Fibroblast of lung (primary cell): ENCODE measurements at regions not wholly inside any gene's neighbourhood (a gene's known extent, or its start where the extent isn't known, plus 50 kb on each side); places are given as distances from the start of the nearest gene placed in this dataset.

ENCODE experiments used
- DNase-seq, 2 donors: peaks; one replicate each; pipeline versions ENCODE4 v3.0.0 to v3.0.0-alpha.2; 2010; ENCODE audit warnings: low read depth in 2 of 2
- H2AFZ ChIP-seq: 2 replicates; pipeline ENCODE4 v1.5.1; 2012; ENCODE audit warnings: low read length, control low read depth, inconsistent platforms
- H3K27ac ChIP-seq: 2 replicates; pipeline ENCODE4 v1.5.1; 2011; ENCODE audit warnings: low read length, control low read depth; ENCODE audit not compliant: insufficient read depth
- H3K27me3 ChIP-seq: 2 replicates; pipeline ENCODE4 v1.5.1; 2011; ENCODE audit warnings: mild to moderate bottlenecking, low read length; ENCODE audit not compliant: control insufficient read depth, insufficient read depth
- H3K36me3 ChIP-seq: 2 replicates; pipeline ENCODE4 v1.5.1; 2011; ENCODE audit warnings: low read length; ENCODE audit not compliant: control insufficient read depth, insufficient read depth
- H3K4me1 ChIP-seq: 2 replicates; pipeline ENCODE4 v1.5.1; 2011; ENCODE audit warnings: low read length; ENCODE audit not compliant: control insufficient read depth, insufficient read depth; ENCODE audit errors: extremely low read depth
- H3K4me2 ChIP-seq: 2 replicates; pipeline ENCODE4 v1.5.1; 2011; ENCODE audit warnings: low read length, control low read depth; ENCODE audit not compliant: insufficient read depth; ENCODE audit errors: extremely low read depth
- H3K4me3 ChIP-seq, 4 experiments: fragments of 200-600 bp in 1 of 4; sonication (generic) in 1 of 4; replicated peaks in 1 of 4; 2 replicates each; pipeline ENCODE4 v1.5.1; 2011 to 2016; ENCODE audit warnings: low read length in 4 of 4, low read depth in 3 of 4, mild to moderate bottlenecking in 3 of 4, control low read depth in 2 of 4, inconsistent platforms in 1 of 4, mixed read lengths in 1 of 4; ENCODE audit not compliant: insufficient read depth in 1 of 4; ENCODE audit errors: control extremely low read depth in 1 of 4
- H3K79me2 ChIP-seq: 2 replicates; pipeline ENCODE4 v1.5.1; 2012; ENCODE audit warnings: mild to moderate bottlenecking, low read length, inconsistent platforms; ENCODE audit not compliant: control insufficient read depth, insufficient read depth
- H3K9ac ChIP-seq: 2 replicates; pipeline ENCODE4 v1.5.1; 2011; ENCODE audit warnings: mild to moderate bottlenecking, low read length, control low read depth; ENCODE audit not compliant: insufficient read depth
- H3K9me3 ChIP-seq: 2 replicates; pipeline ENCODE4 v1.5.1; 2012; ENCODE audit warnings: low read depth, low read length; ENCODE audit not compliant: control insufficient read depth, insufficient read depth
- H4K20me1 ChIP-seq: 2 replicates; pipeline ENCODE4 v1.5.1; 2011; ENCODE audit warnings: low read length; ENCODE audit not compliant: control insufficient read depth, insufficient read depth; ENCODE audit errors: extremely low read depth
- CTCF ChIP-seq, 2 donors: IDR thresholded peaks in 1 of 2; conservative IDR thresholded peaks in 1 of 2; 1 replicate in 1 of 2; 2 replicates in 1 of 2; pipeline ENCODE4 v1.5.1; 2011 to 2012; ENCODE audit warnings: low read length in 2 of 2, control low read depth in 1 of 2, inconsistent platforms in 1 of 2, low read depth in 1 of 2, mild to moderate bottlenecking in 1 of 2
- EZH2 ChIP-seq: IDR thresholded peaks from 2 replicates; pipeline ENCODE4 v1.5.1; 2012; ENCODE audit warnings: low read length, control low read depth, mild to moderate bottlenecking; ENCODE audit errors: missing control alignments

GRCh38 chr18:7393080-7393479, 162.2 kb downstream of the LRRC30 start:
- Histone ChIP-seq H3K27ac (no peak overlapping the region), H4K20me1 (no peaks in the 10 kb centered on the region), H3K79me2 (no peaks in the 10 kb centered on the region), H3K36me3 (no peaks in the 10 kb centered on the region), H3K4me2 (no peak overlapping the region), H3K27me3 (no peaks in the 10 kb centered on the region), H3K4me1 (no peaks in the 10 kb centered on the region), H3K9me3 (no peaks in the 10 kb centered on the region), H3K4me3 (no peak overlapping the region), H3K9ac (no peak overlapping the region), H2AFZ (no peak overlapping the region)
- DNase-seq, result no peak
- no peak for TF ChIP-seq EZH2
- no peak for TF ChIP-seq CTCF (conservative IDR thresholded peaks at IDR 0.05 in 1 of 2, IDR thresholded peaks at IDR 0.05 in 1 of 2; ENCODE audit: low read depth in 1 of 2, low read length in 2 of 2)

DNA sequence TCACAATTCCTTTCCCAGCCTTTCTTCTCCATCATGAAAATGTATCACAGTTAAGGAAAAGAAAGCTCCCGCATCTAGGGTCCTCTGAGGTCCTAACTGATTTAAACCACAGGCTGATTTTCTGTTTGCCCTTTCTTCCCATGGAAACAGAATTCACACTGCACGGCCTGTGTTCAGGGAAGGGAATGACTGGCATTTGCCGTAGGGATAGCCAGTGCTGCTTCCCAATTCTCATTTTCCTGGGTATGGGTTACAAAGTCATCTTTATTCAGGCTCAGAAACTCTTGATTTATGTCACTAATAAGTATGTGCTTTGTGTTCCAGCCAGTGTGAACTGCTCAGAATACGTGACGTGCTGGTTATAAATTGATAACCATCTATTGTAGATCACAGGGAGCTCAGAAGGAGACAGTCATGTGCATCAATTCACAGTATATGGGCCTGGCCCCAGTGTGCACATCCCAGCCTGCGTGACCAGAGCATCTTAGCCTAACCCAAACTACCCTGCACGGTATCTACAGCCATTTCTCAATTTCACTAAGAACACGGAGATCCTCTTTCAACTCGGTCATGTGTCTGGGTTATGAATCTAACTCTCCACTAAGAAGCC, 163.3 kb downstream of the LRRC30 start:
- no peak overlapping the region for H3K4me2 ChIP-seq
- H3K79me2 ChIP-seq, result no peaks in the 10 kb centered on the region
- no peak for DNase-seq
- H3K36me3 ChIP-seq, result no peaks in the 10 kb centered on the region
- no peak overlapping the region for H3K9ac ChIP-seq
- H3K4me3 ChIP-seq, result no peak overlapping the region
- no peak for TF ChIP-seq CTCF (conservative IDR thresholded peaks at IDR 0.05 in 1 of 2, IDR thresholded peaks at IDR 0.05 in 1 of 2; ENCODE audit: low read depth in 1 of 2, low read length in 2 of 2)
- TF ChIP-seq EZH2, result no peak
- H3K4me1 ChIP-seq, result no peaks in the 10 kb centered on the region
- no peaks in the 10 kb centered on the region for H4K20me1 ChIP-seq
- no peaks in the 10 kb centered on the region for H3K9me3 ChIP-seq
- no peak overlapping the region for H2AFZ ChIP-seq
- H3K27me3 ChIP-seq, result no peaks in the 10 kb centered on the region
- no peak overlapping the region for H3K27ac ChIP-seq

DNA sequence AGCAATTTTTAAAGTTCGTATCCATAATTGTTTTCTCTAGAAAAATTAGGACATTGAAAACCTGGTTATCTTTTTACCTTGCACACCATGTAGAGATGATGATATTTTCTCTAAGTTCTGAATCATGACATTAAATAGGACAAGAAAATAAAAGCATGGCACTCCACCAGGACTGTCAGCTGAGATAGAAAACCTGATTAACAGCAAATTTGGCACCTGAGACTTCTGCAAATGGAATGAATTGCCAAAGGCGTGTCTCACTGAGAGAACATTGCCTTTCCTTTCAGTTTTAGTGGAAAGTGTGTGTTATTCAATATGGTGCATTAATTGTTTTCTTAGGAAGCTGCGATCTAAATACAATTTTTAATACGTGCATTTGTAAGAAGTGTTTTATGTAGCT, 164.7 kb downstream of the LRRC30 start:
- Histone ChIP-seq H3K9ac (no peak overlapping the region), H3K9me3 (no peaks in the 10 kb centered on the region), H3K36me3 (no peaks in the 10 kb centered on the region), H3K79me2 (no peaks in the 10 kb centered on the region), H4K20me1 (no peaks in the 10 kb centered on the region), H3K4me2 (no peak overlapping the region), H3K27ac (no peak overlapping the region), H2AFZ (no peak overlapping the region), H3K27me3 (no peaks in the 10 kb centered on the region), H3K4me1 (no peaks in the 10 kb centered on the region), H3K4me3 (no peak overlapping the region)
- TF ChIP-seq CTCF (conservative IDR thresholded peaks at IDR 0.05 in 1 of 2, IDR thresholded peaks at IDR 0.05 in 1 of 2; ENCODE audit: low read depth in 1 of 2, low read length in 2 of 2) (no peak), EZH2 (no peak)
- no peak for DNase-seq
